Heart right ventricle (tissue), 16 donors: ENCODE measurements at regions not wholly inside any gene's neighbourhood (a gene's known extent, or its start where the extent isn't known, plus 50 kb on each side); places are given as distances from the start of the nearest gene placed in this dataset.

Source experiments
- ATAC-seq, 8 donors: fragments of 200-7000 bp; cut with Tn5 transposase; one replicate each; pipeline ENCODE4 v1.9.1; 2020; ENCODE audit warnings: mild to moderate bottlenecking in 8 of 8, moderate library complexity in 8 of 8, moderate number of reproducible peaks in 1 of 8
- DNase-seq, 2 donors: peaks; one replicate each; pipeline ENCODE4 v3.0.0-alpha.2; 2020
- H3K27ac ChIP-seq, 10 donors: fragments of 200-600 bp; sonication (generic) in 2 of 10; one replicate each; pipeline versions ENCODE4 v1.5.0 to v1.8.0; 2020 to 2022; ENCODE audit warnings: mild to moderate bottlenecking in 3 of 10
- H3K27me3 ChIP-seq, 7 donors: fragments of 200-600 bp; one replicate each; pipeline ENCODE4 v1.8.0; 2021 to 2022; ENCODE audit warnings: mild to moderate bottlenecking in 2 of 7
- H3K36me3 ChIP-seq, 9 donors: fragments of 200-600 bp; sonication (generic) in 1 of 9; one replicate each; pipeline versions ENCODE4 v1.5.0 to v1.8.0; 2020 to 2022; ENCODE audit warnings: mild to moderate bottlenecking in 2 of 9
- H3K4me1 ChIP-seq, 9 donors: fragments of 200-600 bp; sonication (generic) in 1 of 9; one replicate each; pipeline versions ENCODE4 v1.5.0 to v1.8.0; 2020 to 2022; ENCODE audit warnings: mild to moderate bottlenecking in 4 of 9
- H3K4me3 ChIP-seq, 10 donors: fragments of 200-600 bp; sonication (generic) in 2 of 10; one replicate each; pipeline versions ENCODE4 v1.5.0 to v1.8.0; 2020 to 2022; ENCODE audit warnings: mild to moderate bottlenecking in 7 of 10, moderate library complexity in 2 of 10
- H3K9me3 ChIP-seq, 11 donors: fragments of 200-600 bp in 10 of 11; sonication (generic) in 2 of 11; one replicate each; pipeline versions ENCODE4 v1.5.0 to v1.8.0; 2013 to 2022; ENCODE audit warnings: mild to moderate bottlenecking in 2 of 11, control low read depth in 1 of 11, moderate library complexity in 1 of 11
- CTCF ChIP-seq, 9 donors: fragments of 200-600 bp; sonication (generic) in 2 of 9; IDR thresholded peaks; one replicate each; pipeline versions ENCODE4 v1.5.0 to v1.8.0; 2021 to 2022; ENCODE audit warnings: antibody characterized with exemption in 9 of 9, mild to moderate bottlenecking in 5 of 9, moderate library complexity in 1 of 9
- WGBS, 2 donors: extraction: QIAGEN DNeasy Blood & Tissue Kit; methylation state at CpG; one replicate each; pipeline ENCODE4 v1.1.7; 2013; ENCODE audit warnings: inconsistent platforms in 1 of 2; 5-methylcytosine and 5-hydroxymethylcytosine counted together
- intact Hi-C, 10 donors: fragments of 100-400 bp; cut with DNase I; formaldehyde crosslinking; loops; one replicate each; pipeline versions ENCODE4 v1.11.1 to v1.14.2; 2022
- donor health status: Arrhythmogenic right ventricular cardiomyopathy.
- donor health status: ischemic (EF 13 %, LVEDD 7.1; RV severe dilation, severe dysfunction).
- donor health status: healthy with polysubstance abuse.
- donor health status: DM: no; HTN: yes; CAD: no.
- donor health status: DM: no; HTN: no; CAD: no.
- donor health status: ischemic (EF 25% LVEDD 6.9; RV normal size, moderate dysfunction).
- donor health status: ischemic (EF 25% LVEDD 5.7; RV mildly dilated, moderate dysfunction).
- donor health status: healthy.
- donor health status: DM: yes; HTN: yes; CAD: no.
- donor health status: Ischemic cardiomyopathy.
- donor health status: ischemic (EF 35%, LVEDD 5.7; RV mildly dilated, moderate dysfunction).
- donor health status: nonischemic (EF 11% LVEDD 7.7; RV severe dilation, severe dysfunction).
- donor health status: DM: yes; HTN: yes; CAD: no.
- donor health status: PGD.
- donor health status: ischemic (EF 29% LVEDD 5.4; RV normal size, mild dysfunction).
- donor health status: nonischemic (EF 23%, LVEDD 6.1; RV moderate dilation, normal function).

- peaks cover 0 to 31% (median 12%) of the 10 kb centered on the region in 7 donors for H3K27me3 ChIP-seq
- H3K27ac ChIP-seq = no peak overlapping the region
- no peaks in the 10 kb centered on the region for H3K4me1 ChIP-seq
- no peak overlapping the region for H3K4me3 ChIP-seq
- no peaks in the 10 kb centered on the region for H3K36me3 ChIP-seq
- intact Hi-C loops = no loop called here
- 91 to 92% methylated on average over 8 of the region's 8 CpGs for WGBS, 2 donors
- ATAC-seq (no peak), DNase-seq (no peak)
- peaks cover 0 to 4% (median 0%) of the 10 kb centered on the region in 11 donors for H3K9me3 ChIP-seq
- TF ChIP-seq CTCF (IDR thresholded peaks at IDR 0.05) = no peak
Observed at GRCh38 chr6:168164462-168165061, 85.5 kb upstream of the FRMD1 start.

GRCh38 chr6:168163096-168163731 is 84.2 kb upstream of the FRMD1 start:
- ATAC-seq (peak in 2 of 8 donors; percentile 48 to 53), DNase-seq (no peak)
- Histone ChIP-seq H3K4me1 (no peaks in the 10 kb centered on the region), H3K4me3 (no peak overlapping the region), H3K27ac (no peak overlapping the region), H3K36me3 (no peaks in the 10 kb centered on the region), H3K9me3 (peaks cover 0 to 3% (median 0%) of the 10 kb centered on the region in 11 donors), H3K27me3 (peaks cover 0 to 39% (median 18%) of the 10 kb centered on the region in 7 donors)
- no peak for TF ChIP-seq CTCF (IDR thresholded peaks at IDR 0.05)
- intact Hi-C loops = no loop called here
- WGBS, 2 donors = 65 to 72% methylated on average over 14 of the region's 14 CpGs

- Histone ChIP-seq H3K4me3 (no peak overlapping the region), H3K4me1 (no peaks in the 10 kb centered on the region), H3K36me3 (no peaks in the 10 kb centered on the region), H3K27ac (no peak overlapping the region), H3K27me3 (peaks cover 0 to 47% (median 26%) of the 10 kb centered on the region in 7 donors), H3K9me3 (no peaks in the 10 kb centered on the region)
- no peak for ATAC-seq
- WGBS, 2 donors = 87 to 91% methylated on average over 6 of the region's 6 CpGs
- DNase-seq = no peak
- TF ChIP-seq CTCF (IDR thresholded peaks at IDR 0.05) = no peak
- intact Hi-C loops = no loop called here
Observed at GRCh38 chr6:168162366-168162765, 83.4 kb upstream of the FRMD1 start.

- H3K36me3 ChIP-seq = no peaks in the 10 kb centered on the region
- 95 to 98% methylated on average over 16 of the region's 16 CpGs for WGBS, 2 donors
Observed at GRCh38 chr6:168161371-168161750, 82.3 kb upstream of the FRMD1 start.

More at GRCh38 chr6:168161371-168161750, 82.3 kb upstream of the FRMD1 start:
- DNase-seq (no peak), ATAC-seq (no peak)
- H3K4me3 ChIP-seq = no peak overlapping the region
- H3K27ac ChIP-seq = no peak overlapping the region
- no peaks in the 10 kb centered on the region for H3K4me1 ChIP-seq
- intact Hi-C loops = no loop called here
- no peak for TF ChIP-seq CTCF (IDR thresholded peaks at IDR 0.05)
- H3K27me3 ChIP-seq = peaks cover 0 to 57% (median 35%) of the 10 kb centered on the region in 7 donors
- H3K9me3 ChIP-seq = no peaks in the 10 kb centered on the region
